ENCODE measurements at regions not wholly inside any gene's neighbourhood (a gene's known extent, or its start where the extent isn't known, plus 50 kb on each side); places are given as distances from the start of the nearest gene placed in this dataset.

GRCh38 chr5:167721926-167722440 is 569.5 kb upstream of the WWC1 start:
- H3K4me3 ChIP-seq (ENCODE audit: low read depth, low read length), result no peak overlapping the region
- no peak for TF ChIP-seq CTCF (IDR thresholded peaks at IDR 0.05; ENCODE audit: control insufficient read depth, extremely low read depth, insufficient read depth)
- DNase-seq (ENCODE audit: low read depth), result no peak

GRCh38 chr5:167723254-167723871 is 568.1 kb upstream of the WWC1 start:
- DNase-seq (ENCODE audit: low read depth), result peak; percentile 27
- TF ChIP-seq CTCF (IDR thresholded peaks at IDR 0.05; ENCODE audit: control insufficient read depth, extremely low read depth, insufficient read depth), result peak; percentile 89
- H3K4me3 ChIP-seq (ENCODE audit: low read depth, low read length), result no peak overlapping the region

- DNase-seq (ENCODE audit: low read depth), result no peak
- H3K4me3 ChIP-seq (ENCODE audit: low read depth, low read length), result no peak overlapping the region
- TF ChIP-seq CTCF (IDR thresholded peaks at IDR 0.05; ENCODE audit: control insufficient read depth, extremely low read depth, insufficient read depth), result no peak
Measured at GRCh38 chr5:167725264-167725663, 566.2 kb upstream of the WWC1 start.

GRCh38 chr5:167725741-167726140 is 565.7 kb upstream of the WWC1 start:
- no peak for DNase-seq (ENCODE audit: low read depth)
- H3K4me3 ChIP-seq (ENCODE audit: low read depth, low read length), result no peak overlapping the region
- TF ChIP-seq CTCF (IDR thresholded peaks at IDR 0.05; ENCODE audit: control insufficient read depth, extremely low read depth, insufficient read depth), result no peak

- TF ChIP-seq CTCF (IDR thresholded peaks at IDR 0.05; ENCODE audit: control insufficient read depth, extremely low read depth, insufficient read depth), result no peak
- H3K4me3 ChIP-seq (ENCODE audit: low read depth, low read length), result no peak overlapping the region
- no peak for DNase-seq (ENCODE audit: low read depth)
Measured at GRCh38 chr5:167726642-167727041, 564.8 kb upstream of the WWC1 start.

GRCh38 chr5:167730121-167730520 is 561.3 kb upstream of the WWC1 start:
- DNase-seq (ENCODE audit: low read depth), result no peak
- no peak overlapping the region for H3K4me3 ChIP-seq (ENCODE audit: low read depth, low read length)
- no peak for TF ChIP-seq CTCF (IDR thresholded peaks at IDR 0.05; ENCODE audit: control insufficient read depth, extremely low read depth, insufficient read depth)

- no peak overlapping the region for H3K4me3 ChIP-seq (ENCODE audit: low read depth, low read length)
- DNase-seq (ENCODE audit: low read depth), result no peak
- TF ChIP-seq CTCF (IDR thresholded peaks at IDR 0.05; ENCODE audit: control insufficient read depth, extremely low read depth, insufficient read depth), result no peak
Measured at GRCh38 chr5:167730656-167731055, 560.8 kb upstream of the WWC1 start.

Measured in LNCaP clone FGC (cell line).